ENCODE measurements at regions not wholly inside any gene's neighbourhood (a gene's known extent, or its start where the extent isn't known, plus 50 kb on each side); places are given as distances from the start of the nearest gene placed in this dataset.

DNA sequence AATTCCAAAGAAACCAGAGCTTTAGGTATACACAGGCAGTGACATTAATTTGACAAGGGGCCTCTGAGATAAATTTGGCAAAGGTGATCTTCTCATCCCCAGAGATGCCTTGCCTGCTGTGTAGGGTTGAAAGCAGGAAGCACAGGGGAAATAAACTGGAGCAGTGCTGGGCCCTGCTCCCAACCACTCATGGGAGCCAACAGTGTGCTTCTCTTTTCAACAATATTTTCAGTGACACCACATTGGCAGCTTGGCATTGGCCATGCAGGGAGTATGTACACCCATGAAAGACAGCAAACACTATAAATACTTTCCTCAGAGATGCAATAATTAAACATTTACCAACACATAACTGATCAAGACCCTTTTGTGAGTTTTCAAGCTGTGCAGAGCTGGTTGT lies 90.7 kb upstream of the F13A1 start:
- H3K4me3 ChIP-seq: no peak overlapping the region
- TF ChIP-seq POLR2AphosphoS5 (IDR thresholded peaks at IDR 0.05) (no peak), POLR2A (IDR thresholded peaks at IDR 0.05) (no peak), EP300 (IDR thresholded peaks at IDR 0.05) (no peak)
- TF ChIP-seq, protein P1, sequence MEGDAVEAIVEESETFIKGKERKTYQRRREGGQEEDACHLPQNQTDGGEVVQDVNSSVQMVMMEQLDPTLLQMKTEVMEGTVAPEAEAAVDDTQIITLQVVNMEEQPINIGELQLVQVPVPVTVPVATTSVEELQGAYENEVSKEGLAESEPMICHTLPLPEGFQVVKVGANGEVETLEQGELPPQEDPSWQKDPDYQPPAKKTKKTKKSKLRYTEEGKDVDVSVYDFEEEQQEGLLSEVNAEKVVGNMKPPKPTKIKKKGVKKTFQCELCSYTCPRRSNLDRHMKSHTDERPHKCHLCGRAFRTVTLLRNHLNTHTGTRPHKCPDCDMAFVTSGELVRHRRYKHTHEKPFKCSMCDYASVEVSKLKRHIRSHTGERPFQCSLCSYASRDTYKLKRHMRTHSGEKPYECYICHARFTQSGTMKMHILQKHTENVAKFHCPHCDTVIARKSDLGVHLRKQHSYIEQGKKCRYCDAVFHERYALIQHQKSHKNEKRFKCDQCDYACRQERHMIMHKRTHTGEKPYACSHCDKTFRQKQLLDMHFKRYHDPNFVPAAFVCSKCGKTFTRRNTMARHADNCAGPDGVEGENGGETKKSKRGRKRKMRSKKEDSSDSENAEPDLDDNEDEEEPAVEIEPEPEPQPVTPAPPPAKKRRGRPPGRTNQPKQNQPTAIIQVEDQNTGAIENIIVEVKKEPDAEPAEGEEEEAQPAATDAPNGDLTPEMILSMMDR (IDR thresholded peaks at IDR 0.05): no peak
- no peaks in the 10 kb centered on the region for H3K9me3 ChIP-seq
- H3K36me3 ChIP-seq: no peaks in the 10 kb centered on the region
- no peak overlapping the region for H3K27ac ChIP-seq
- intact Hi-C loops (cut with DNase I): no loop called here
- H3K27me3 ChIP-seq: no peaks in the 10 kb centered on the region
- DNase-seq: no peak
- H3K4me1 ChIP-seq: no peaks in the 10 kb centered on the region

DNA sequence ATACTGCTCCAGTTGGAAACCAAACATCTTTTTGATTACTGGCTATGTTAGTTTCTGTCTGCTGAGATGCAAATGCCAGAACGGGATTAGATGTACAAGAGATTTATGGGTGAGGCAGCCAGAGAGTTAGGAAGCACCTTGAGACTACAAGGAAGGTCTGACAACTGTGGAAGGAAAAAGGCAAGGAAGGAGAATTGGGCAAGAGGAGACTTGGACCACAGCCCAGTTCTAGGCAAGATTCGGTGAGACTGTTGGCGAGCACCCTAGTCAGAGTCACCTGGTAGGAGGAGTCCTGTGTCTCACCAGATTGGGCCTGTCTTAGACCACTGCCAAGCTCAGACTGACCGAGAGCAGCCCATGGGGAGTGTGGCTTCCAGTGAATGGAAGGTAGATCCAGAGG lies 91.8 kb upstream of the F13A1 start:
- intact Hi-C loops (cut with DNase I): no loop called here
- Histone ChIP-seq H3K9me3 (no peaks in the 10 kb centered on the region), H3K4me1 (no peaks in the 10 kb centered on the region), H3K27me3 (no peaks in the 10 kb centered on the region), H3K36me3 (no peaks in the 10 kb centered on the region), H3K4me3 (no peak overlapping the region), H3K27ac (no peak overlapping the region)
- no peak for DNase-seq
- TF ChIP-seq POLR2AphosphoS5 (IDR thresholded peaks at IDR 0.05) (no peak), POLR2A (IDR thresholded peaks at IDR 0.05) (no peak), EP300 (IDR thresholded peaks at IDR 0.05) (no peak)
- TF ChIP-seq, protein P1 (IDR thresholded peaks at IDR 0.05): no peak
- WGBS, 2 donors: 65 to 76% methylated on average over 4 of the region's 4 CpGs

DNA sequence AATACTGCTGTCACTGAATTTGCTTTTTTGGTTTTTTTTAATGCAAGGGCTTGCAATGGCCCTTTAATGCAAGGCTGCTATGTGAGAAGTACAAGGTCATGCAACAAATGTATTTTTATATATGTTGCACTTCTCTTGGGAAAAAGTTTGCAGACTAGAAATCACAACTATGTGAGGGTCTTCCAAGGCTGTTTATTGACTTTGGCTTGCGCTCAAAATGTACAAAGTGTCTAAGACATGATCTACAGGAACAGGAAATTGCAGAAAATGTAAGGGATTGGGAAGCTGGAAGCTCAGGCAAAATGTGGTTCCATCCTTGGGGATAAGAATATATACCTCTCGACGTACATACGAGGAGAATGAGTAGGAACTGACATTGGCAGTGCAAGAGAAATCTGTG lies 92.2 kb upstream of the F13A1 start:
- intact Hi-C loops (cut with DNase I): no loop called here
- TF ChIP-seq EP300 (IDR thresholded peaks at IDR 0.05): no peak
- TF ChIP-seq POLR2A (IDR thresholded peaks at IDR 0.05): no peak
- TF ChIP-seq POLR2AphosphoS5 (IDR thresholded peaks at IDR 0.05): no peak
- TF ChIP-seq, protein P1 (IDR thresholded peaks at IDR 0.05): no peak
- no peaks in the 10 kb centered on the region for H3K4me1 ChIP-seq
- WGBS, 2 donors: 89 to 92% methylated on average over 4 of the region's 4 CpGs
- H3K4me3 ChIP-seq: no peak overlapping the region
- no peaks in the 10 kb centered on the region for H3K36me3 ChIP-seq
- no peak for DNase-seq
- no peaks in the 10 kb centered on the region for H3K9me3 ChIP-seq
- H3K27me3 ChIP-seq: no peaks in the 10 kb centered on the region
- no peak overlapping the region for H3K27ac ChIP-seq

DNA sequence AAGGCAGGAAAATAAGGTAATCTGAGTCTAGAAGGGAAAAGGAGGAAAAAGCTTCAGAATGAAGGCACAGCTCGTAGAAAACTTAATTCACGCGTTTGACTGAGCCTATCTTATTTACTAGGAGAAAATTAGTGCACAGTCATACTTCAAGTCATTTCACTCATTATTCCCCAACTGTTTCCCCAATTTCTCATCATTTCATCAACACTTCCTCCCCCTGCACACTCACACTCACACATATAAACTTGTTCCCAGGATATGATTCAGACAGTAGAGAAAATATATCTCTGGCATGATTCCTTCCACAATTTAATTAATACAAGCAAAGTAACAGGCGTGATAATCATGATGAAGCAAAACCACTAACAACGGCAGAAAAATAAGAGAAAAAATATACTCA lies 94.5 kb upstream of the F13A1 start:
- 65 to 90% methylated on average over 5 of the region's 5 CpGs for WGBS, 2 donors

DNA sequence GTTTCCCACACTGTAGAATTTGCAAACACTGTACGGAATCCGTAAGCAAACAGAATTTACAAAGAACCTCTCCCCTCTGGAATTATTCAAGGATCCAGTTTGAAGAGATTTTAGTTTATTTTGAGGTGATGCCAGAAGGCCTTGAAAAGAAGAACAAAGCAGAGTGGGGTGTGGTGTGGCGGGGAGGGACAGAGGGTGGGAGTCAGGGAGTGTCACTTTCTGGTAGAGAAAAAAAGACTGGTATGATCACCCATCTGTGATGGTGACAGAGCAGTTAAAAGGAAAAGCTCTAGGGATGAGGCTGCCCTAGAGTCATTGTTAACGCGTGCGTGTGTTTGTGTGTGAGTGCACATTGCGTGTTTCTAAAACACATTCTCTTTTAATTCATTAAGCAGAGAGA lies 97.0 kb upstream of the F13A1 start:
- WGBS, 2 donors: 75 to 80% methylated on average over 7 of the region's 7 CpGs
- intact Hi-C loops (cut with DNase I): no loop called here
- no peak for DNase-seq

More for the DNA sequence above, 94.5 kb upstream of the F13A1 start:
- H3K4me3 ChIP-seq: no peak overlapping the region
- TF ChIP-seq, protein P1 (IDR thresholded peaks at IDR 0.05): no peak
- no peak for TF ChIP-seq POLR2A (IDR thresholded peaks at IDR 0.05)
- no peak for TF ChIP-seq POLR2AphosphoS5 (IDR thresholded peaks at IDR 0.05)
- no peak for TF ChIP-seq EP300 (IDR thresholded peaks at IDR 0.05)
- no peaks in the 10 kb centered on the region for H3K9me3 ChIP-seq
- intact Hi-C loops (cut with DNase I): no loop called here
- H3K27me3 ChIP-seq: no peaks in the 10 kb centered on the region
- H3K27ac ChIP-seq: no peak overlapping the region
- H3K36me3 ChIP-seq: no peaks in the 10 kb centered on the region
- no peak for DNase-seq
- H3K4me1 ChIP-seq: no peaks in the 10 kb centered on the region

More for the DNA sequence above, 97.0 kb upstream of the F13A1 start:
- no peak overlapping the region for H3K4me3 ChIP-seq
- TF ChIP-seq POLR2AphosphoS5 (IDR thresholded peaks at IDR 0.05) (no peak), EP300 (IDR thresholded peaks at IDR 0.05) (no peak), POLR2A (IDR thresholded peaks at IDR 0.05) (no peak)
- TF ChIP-seq, protein P1 (IDR thresholded peaks at IDR 0.05): no peak
- H3K36me3 ChIP-seq: no peaks in the 10 kb centered on the region
- no peaks in the 10 kb centered on the region for H3K27me3 ChIP-seq
- no peak overlapping the region for H3K27ac ChIP-seq
- no peaks in the 10 kb centered on the region for H3K9me3 ChIP-seq
- H3K4me1 ChIP-seq: no peaks in the 10 kb centered on the region
